ENCODE measurements at regions not wholly inside any gene's neighbourhood (a gene's known extent, or its start where the extent isn't known, plus 50 kb on each side); places are given as distances from the start of the nearest gene placed in this dataset.

GRCh38 chr17:55668312-55668920, 54.2 kb downstream of the TMEM100 start:
- intact Hi-C loops (cut with micrococcal nuclease): no loop called here
- TF ChIP-seq CTCF (IDR thresholded peaks at IDR 0.05; ENCODE audit: unreplicated experiment): no peak
- Mint-ChIP-seq H3K36me3 (ENCODE audit: insufficient read depth, unreplicated experiment) (no peaks in the 10 kb centered on the region), H3K27me3 (ENCODE audit: insufficient read depth, unreplicated experiment) (peaks cover 19% of the 10 kb centered on the region), H3K27ac (ENCODE audit: low read depth, unreplicated experiment) (no peak overlapping the region), H3K4me3 (ENCODE audit: unreplicated experiment) (no peak overlapping the region), H3K9me3 (ENCODE audit: unreplicated experiment) (no peaks in the 10 kb centered on the region), H3K4me1 (ENCODE audit: insufficient read depth, unreplicated experiment) (peaks cover 11% of the 10 kb centered on the region)
- no peak for DNase-seq (ENCODE audit: unreplicated experiment)
- no TSS peak for BruUV-seq (replicated peaks)
- ChIA-PET POLR2A (no interaction called here), CTCF (interaction anchor here (0.7 to 1.4 kb wide), 4 partner anchors 27 to 141 kb away, joined by 3 to 5 read pairs (median 4); no protein-coding TSS in a partner anchor)

- no TSS peak for BruUV-seq (replicated peaks)
- POLR2A ChIA-PET: no interaction called here
- H3K27me3 Mint-ChIP-seq (ENCODE audit: insufficient read depth, unreplicated experiment): peaks cover 19% of the 10 kb centered on the region
These were observed 55.9 kb downstream of the TMEM100 start for GRCh38 chr17:55666806-55667205.

GRCh38 chr17:55664287-55664686, 58.4 kb downstream of the TMEM100 start:
- no peak for DNase-seq (ENCODE audit: unreplicated experiment)
- H3K4me3 Mint-ChIP-seq (ENCODE audit: unreplicated experiment): no peak overlapping the region
- H3K36me3 Mint-ChIP-seq (ENCODE audit: insufficient read depth, unreplicated experiment): no peaks in the 10 kb centered on the region
- BruUV-seq (replicated peaks): no TSS peak
- no peak for TF ChIP-seq CTCF (IDR thresholded peaks at IDR 0.05; ENCODE audit: unreplicated experiment)
- CTCF ChIA-PET: no interaction called here
- intact Hi-C loops (cut with micrococcal nuclease): no loop called here
- H3K27me3 Mint-ChIP-seq (ENCODE audit: insufficient read depth, unreplicated experiment): peaks cover 7% of the 10 kb centered on the region
- POLR2A ChIA-PET: no interaction called here
- no peaks in the 10 kb centered on the region for H3K9me3 Mint-ChIP-seq (ENCODE audit: unreplicated experiment)
- H3K27ac Mint-ChIP-seq (ENCODE audit: low read depth, unreplicated experiment): no peak overlapping the region
- peaks cover 8% of the 10 kb centered on the region for H3K4me1 Mint-ChIP-seq (ENCODE audit: insufficient read depth, unreplicated experiment)

More at GRCh38 chr17:55666806-55667205, 55.9 kb downstream of the TMEM100 start:
- no peak for DNase-seq (ENCODE audit: unreplicated experiment)
- TF ChIP-seq CTCF (IDR thresholded peaks at IDR 0.05; ENCODE audit: unreplicated experiment): no peak
- CTCF ChIA-PET: no interaction called here
- intact Hi-C loops (cut with micrococcal nuclease): no loop called here
- Mint-ChIP-seq H3K27ac (ENCODE audit: low read depth, unreplicated experiment) (no peak overlapping the region), H3K4me1 (ENCODE audit: insufficient read depth, unreplicated experiment) (no peaks in the 10 kb centered on the region), H3K36me3 (ENCODE audit: insufficient read depth, unreplicated experiment) (no peaks in the 10 kb centered on the region), H3K4me3 (ENCODE audit: unreplicated experiment) (no peak overlapping the region), H3K9me3 (ENCODE audit: unreplicated experiment) (no peaks in the 10 kb centered on the region)

GRCh38 chr17:55663400-55663799, 59.3 kb downstream of the TMEM100 start:
- intact Hi-C loops (cut with micrococcal nuclease): no loop called here
- no peak overlapping the region for H3K27ac Mint-ChIP-seq (ENCODE audit: low read depth, unreplicated experiment)
- no peaks in the 10 kb centered on the region for H3K36me3 Mint-ChIP-seq (ENCODE audit: insufficient read depth, unreplicated experiment)
- DNase-seq (ENCODE audit: unreplicated experiment): no peak
- ChIA-PET POLR2A (no interaction called here), CTCF (no interaction called here)
- no peak for TF ChIP-seq CTCF (IDR thresholded peaks at IDR 0.05; ENCODE audit: unreplicated experiment)
- no peak overlapping the region for H3K4me3 Mint-ChIP-seq (ENCODE audit: unreplicated experiment)
- H3K4me1 Mint-ChIP-seq (ENCODE audit: insufficient read depth, unreplicated experiment): peaks cover 8% of the 10 kb centered on the region
- no peaks in the 10 kb centered on the region for H3K27me3 Mint-ChIP-seq (ENCODE audit: insufficient read depth, unreplicated experiment)
- BruUV-seq (replicated peaks): no TSS peak
- no peaks in the 10 kb centered on the region for H3K9me3 Mint-ChIP-seq (ENCODE audit: unreplicated experiment)
